ENCODE measurements at regions not wholly inside any gene's neighbourhood (a gene's known extent, or its start where the extent isn't known, plus 50 kb on each side); places are given as distances from the start of the nearest gene placed in this dataset.

DNA sequence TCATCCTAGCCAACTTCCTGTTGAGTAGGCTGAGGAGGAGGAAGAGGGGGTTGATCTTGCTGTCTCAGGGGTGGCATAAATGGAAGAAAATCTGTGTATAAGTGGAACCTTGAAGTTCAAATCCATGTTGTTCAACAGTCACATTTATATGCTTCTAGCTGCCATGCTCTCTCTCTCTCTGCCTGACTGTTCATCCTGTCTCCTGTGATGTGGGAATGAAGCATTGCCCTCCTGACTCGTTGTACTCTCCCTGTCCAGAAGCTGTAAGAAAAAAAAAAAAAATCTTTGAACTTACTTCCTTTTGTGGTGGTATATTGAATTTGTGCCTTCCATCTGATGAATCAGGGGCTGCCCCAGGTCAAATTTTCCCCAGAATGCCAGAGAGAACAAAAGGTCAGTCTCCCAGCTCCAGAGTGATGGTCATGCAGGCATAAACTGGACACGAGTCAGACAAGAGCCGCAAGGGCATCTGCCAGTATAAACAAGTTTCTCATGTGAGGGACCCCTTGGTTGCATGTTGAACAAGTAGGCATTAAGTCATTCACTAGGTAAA is 257.0 kb downstream of the IDS start:
- CTCF ChIA-PET = no interaction called here

DNA sequence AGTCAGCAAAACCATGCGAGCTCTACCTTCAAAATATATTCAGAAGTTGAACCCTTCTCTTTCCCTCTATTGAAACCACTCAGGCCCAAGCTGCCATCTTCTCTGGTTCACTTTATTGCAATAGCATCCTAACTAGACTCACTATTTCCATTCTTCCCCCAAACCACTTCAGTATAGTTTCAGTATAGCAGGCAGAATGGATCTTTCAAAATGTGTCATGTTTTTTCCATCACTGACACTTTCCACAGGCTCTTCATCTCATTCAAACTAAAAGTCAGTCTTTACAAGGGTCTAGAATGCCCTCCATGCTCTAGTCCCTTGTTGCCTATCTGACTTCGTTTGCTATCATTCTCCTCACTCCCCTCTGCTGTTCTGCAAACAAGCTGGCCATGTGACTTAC is 274.4 kb downstream of the IDS start:
- TF ChIP-seq, protein P1, sequence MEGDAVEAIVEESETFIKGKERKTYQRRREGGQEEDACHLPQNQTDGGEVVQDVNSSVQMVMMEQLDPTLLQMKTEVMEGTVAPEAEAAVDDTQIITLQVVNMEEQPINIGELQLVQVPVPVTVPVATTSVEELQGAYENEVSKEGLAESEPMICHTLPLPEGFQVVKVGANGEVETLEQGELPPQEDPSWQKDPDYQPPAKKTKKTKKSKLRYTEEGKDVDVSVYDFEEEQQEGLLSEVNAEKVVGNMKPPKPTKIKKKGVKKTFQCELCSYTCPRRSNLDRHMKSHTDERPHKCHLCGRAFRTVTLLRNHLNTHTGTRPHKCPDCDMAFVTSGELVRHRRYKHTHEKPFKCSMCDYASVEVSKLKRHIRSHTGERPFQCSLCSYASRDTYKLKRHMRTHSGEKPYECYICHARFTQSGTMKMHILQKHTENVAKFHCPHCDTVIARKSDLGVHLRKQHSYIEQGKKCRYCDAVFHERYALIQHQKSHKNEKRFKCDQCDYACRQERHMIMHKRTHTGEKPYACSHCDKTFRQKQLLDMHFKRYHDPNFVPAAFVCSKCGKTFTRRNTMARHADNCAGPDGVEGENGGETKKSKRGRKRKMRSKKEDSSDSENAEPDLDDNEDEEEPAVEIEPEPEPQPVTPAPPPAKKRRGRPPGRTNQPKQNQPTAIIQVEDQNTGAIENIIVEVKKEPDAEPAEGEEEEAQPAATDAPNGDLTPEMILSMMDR (IDR thresholded peaks at IDR 0.05; ENCODE audit: low read depth, low read length) = no peak
- Histone ChIP-seq H3K27me3 (ENCODE audit: control insufficient read depth, insufficient read depth, low read length) (no peaks in the 10 kb centered on the region), H3K27ac (ENCODE audit: low read depth, low read length) (no peak overlapping the region), H3K9me3 (ENCODE audit: control insufficient read depth, insufficient read depth, low read length) (peaks cover 8% of the 10 kb centered on the region), H3K4me3 (ENCODE audit: low read depth, low read length) (no peak overlapping the region)
- no peak for DNase-seq (ENCODE audit: low read depth, low spot score)
- CTCF ChIA-PET = no interaction called here
- POLR2A ChIA-PET = no interaction called here

More for the DNA sequence above, 257.0 kb downstream of the IDS start:
- Histone ChIP-seq H3K27ac (ENCODE audit: low read depth, low read length) (no peak overlapping the region), H3K4me3 (ENCODE audit: low read depth, low read length) (no peak overlapping the region), H3K9me3 (ENCODE audit: control insufficient read depth, insufficient read depth, low read length) (no peaks in the 10 kb centered on the region), H3K27me3 (ENCODE audit: control insufficient read depth, insufficient read depth, low read length) (no peaks in the 10 kb centered on the region)
- TF ChIP-seq, protein P1 (IDR thresholded peaks at IDR 0.05; ENCODE audit: low read depth, low read length) = no peak
- POLR2A ChIA-PET = no interaction called here
- no peak for DNase-seq (ENCODE audit: low read depth, low spot score)

DNA sequence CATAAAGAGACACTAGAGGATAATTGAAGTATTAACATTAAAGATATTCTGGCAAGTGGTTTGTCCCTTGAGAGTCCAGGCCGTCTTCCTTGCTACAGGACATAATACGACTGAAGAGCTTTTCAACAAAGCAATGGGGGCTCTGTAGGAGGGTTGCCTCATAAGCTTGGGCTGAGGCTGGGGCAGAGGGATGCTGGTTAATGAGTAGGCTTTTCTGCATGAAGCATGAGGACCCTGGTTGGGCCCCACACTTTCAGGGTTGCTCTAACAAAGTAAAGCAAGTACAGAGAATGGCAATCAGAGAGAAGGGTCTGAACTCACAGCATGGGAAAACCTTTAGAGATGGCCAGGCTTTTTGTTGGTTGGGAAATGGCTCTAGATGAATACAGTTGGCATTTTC is 281.3 kb downstream of the IDS start:
- Histone ChIP-seq H3K27me3 (ENCODE audit: control insufficient read depth, insufficient read depth, low read length) (no peaks in the 10 kb centered on the region), H3K4me3 (ENCODE audit: low read depth, low read length) (no peak overlapping the region), H3K27ac (ENCODE audit: low read depth, low read length) (no peak overlapping the region), H3K9me3 (ENCODE audit: control insufficient read depth, insufficient read depth, low read length) (no peaks in the 10 kb centered on the region)
- no peak for DNase-seq (ENCODE audit: low read depth, low spot score)
- TF ChIP-seq, protein P1 (IDR thresholded peaks at IDR 0.05; ENCODE audit: low read depth, low read length) = no peak
- ChIA-PET CTCF (no interaction called here), POLR2A (no interaction called here)

DNA sequence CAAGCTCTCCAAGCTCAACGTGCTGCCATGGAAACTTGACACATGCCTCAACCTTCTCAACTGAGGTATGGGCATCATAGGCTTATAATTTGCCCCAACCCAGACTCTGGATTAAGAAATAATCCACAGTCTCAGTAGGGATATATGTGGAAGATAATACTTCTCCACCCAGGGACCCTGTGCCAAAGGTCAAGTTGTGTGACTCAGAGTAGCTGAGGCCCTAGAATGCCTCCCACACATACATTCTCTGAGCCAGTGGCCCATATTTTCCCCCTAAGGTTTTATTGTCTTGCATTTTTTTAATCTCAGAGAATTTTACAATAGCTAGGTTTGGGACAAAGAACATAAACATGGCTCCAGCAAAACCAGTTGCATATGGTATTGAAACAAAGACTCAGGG is 283.1 kb downstream of the IDS start:
- ChIA-PET CTCF (no interaction called here), POLR2A (no interaction called here)
- no peak overlapping the region for H3K27ac ChIP-seq (ENCODE audit: low read depth, low read length)
- TF ChIP-seq, protein P1 (IDR thresholded peaks at IDR 0.05; ENCODE audit: low read depth, low read length) = no peak
- H3K27me3 ChIP-seq (ENCODE audit: control insufficient read depth, insufficient read depth, low read length) = no peaks in the 10 kb centered on the region
- H3K4me3 ChIP-seq (ENCODE audit: low read depth, low read length) = no peak overlapping the region
- H3K9me3 ChIP-seq (ENCODE audit: control insufficient read depth, insufficient read depth, low read length) = no peaks in the 10 kb centered on the region
- DNase-seq (ENCODE audit: low read depth, low spot score) = no peak

DNA sequence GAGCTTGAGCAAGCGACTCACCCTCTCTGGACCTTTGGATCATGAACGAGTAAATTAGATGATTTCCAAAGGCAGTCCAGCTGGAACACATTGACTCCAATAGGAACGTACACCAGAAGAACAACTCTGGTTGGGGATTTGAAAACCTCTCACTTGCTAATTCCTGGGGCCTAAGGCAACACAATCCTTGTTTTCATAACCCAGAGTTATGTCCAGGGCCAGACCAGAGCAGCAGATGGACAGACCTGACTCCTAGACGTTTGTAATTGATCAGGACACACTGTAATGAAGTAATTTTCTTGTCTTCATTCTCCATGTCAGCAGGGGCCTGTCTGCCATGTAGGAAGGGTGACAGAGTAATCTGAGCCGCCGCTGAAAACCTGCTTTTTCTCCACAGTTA is 283.9 kb downstream of the IDS start:
- Histone ChIP-seq H3K27ac (ENCODE audit: low read depth, low read length) (no peak overlapping the region), H3K9me3 (ENCODE audit: control insufficient read depth, insufficient read depth, low read length) (no peaks in the 10 kb centered on the region), H3K4me3 (ENCODE audit: low read depth, low read length) (no peak overlapping the region), H3K27me3 (ENCODE audit: control insufficient read depth, insufficient read depth, low read length) (no peaks in the 10 kb centered on the region)
- ChIA-PET CTCF (no interaction called here), POLR2A (no interaction called here)
- TF ChIP-seq, protein P1 (IDR thresholded peaks at IDR 0.05; ENCODE audit: low read depth, low read length) = no peak
- DNase-seq (ENCODE audit: low read depth, low spot score) = no peak

Data from AG04450 (cell line).